Heart left ventricle (tissue), 16 donors: ENCODE measurements at regions not wholly inside any gene's neighbourhood (a gene's known extent, or its start where the extent isn't known, plus 50 kb on each side); places are given as distances from the start of the nearest gene placed in this dataset.

Source experiments
- ATAC-seq, 4 donors: fragments of 200-7000 bp; cut with Tn5 transposase; one replicate each; pipeline ENCODE4 v1.9.1; 2020 to 2022; ENCODE audit warnings: moderate library complexity in 4 of 4, mild to moderate bottlenecking in 3 of 4, moderate number of reproducible peaks in 1 of 4
- DNase-seq, 5 donors: peaks; one replicate each; pipeline ENCODE4 v3.0.0-alpha.2; 2020
- H3K27ac ChIP-seq, 12 donors: fragments of 200-600 bp; sonication (generic) in 4 of 12; one replicate each; pipeline versions ENCODE4 v1.5.0 to v1.8.0; 2016 to 2022; ENCODE audit warnings: mild to moderate bottlenecking in 2 of 12
- H3K27me3 ChIP-seq, 9 donors: fragments of 200-600 bp; sonication (generic) in 2 of 9; one replicate each; pipeline versions ENCODE4 v1.5.1 to v1.8.0; 2016 to 2022; ENCODE audit warnings: mild to moderate bottlenecking in 3 of 9
- H3K36me3 ChIP-seq, 9 donors: fragments of 200-600 bp; sonication (generic) in 2 of 9; one replicate each; pipeline versions ENCODE4 v1.5.0 to v1.8.0; 2018 to 2022; ENCODE audit warnings: mild to moderate bottlenecking in 2 of 9
- H3K4me1 ChIP-seq, 12 donors: fragments of 200-600 bp; sonication (generic) in 4 of 12; one replicate each; pipeline versions ENCODE4 v1.5.0 to v1.8.0; 2016 to 2022; ENCODE audit warnings: mild to moderate bottlenecking in 3 of 12
- H3K4me3 ChIP-seq, 12 donors: fragments of 200-600 bp; sonication (generic) in 4 of 12; one replicate each; pipeline versions ENCODE4 v1.5.0 to v1.8.0; 2017 to 2022; ENCODE audit warnings: mild to moderate bottlenecking in 9 of 12, moderate library complexity in 4 of 12
- H3K9me3 ChIP-seq, 12 donors: fragments of 200-600 bp; sonication (generic) in 4 of 12; one replicate each; pipeline versions ENCODE4 v1.5.0 to v1.8.0; 2016 to 2022; ENCODE audit warnings: mild to moderate bottlenecking in 1 of 12
- POLR2A ChIP-seq, 2 donors: fragments of 450-650 bp; IDR thresholded peaks; one replicate each; pipeline ENCODE4 v1.6.1; 2017; ENCODE audit warnings: antibody characterized with exemption in 2 of 2, mild to moderate bottlenecking in 2 of 2, moderate library complexity in 2 of 2
- WGBS, 4 donors: extraction: QIAGEN DNeasy Blood & Tissue Kit in 2 of 4; methylation state at CpG; one replicate each; pipeline versions ENCODE4 v1.1.5 to v1.1.7; 2013 to 2018; 5-methylcytosine and 5-hydroxymethylcytosine counted together
- intact Hi-C, 10 donors: fragments of 100-400 bp; cut with DNase I; formaldehyde crosslinking; loops; one replicate each; pipeline versions ENCODE4 v1.11.1 to v1.14.2; 2022
- TF ChIP-seq, protein P1 (sequence below), 12 donors: fragments of 200-600 bp; sonication (generic) in 4 of 12; IDR thresholded peaks; one replicate each; pipeline versions ENCODE4 v1.5.0 to v1.8.0; 2018 to 2022; ENCODE audit warnings: antibody characterized with exemption in 12 of 12, mild to moderate bottlenecking in 5 of 12
- donor health status: ischemic (EF 13 %, LVEDD 7.1; RV severe dilation, severe dysfunction).
- donor health status: healthy with polysubstance abuse.
- donor health status: DM: no; HTN: yes; CAD: no.
- donor health status: DM: no; HTN: no; CAD: no.
- donor health status: ischemic (EF 25% LVEDD 6.9; RV normal size, moderate dysfunction).
- donor health status: ischemic (EF 25% LVEDD 5.7; RV mildly dilated, moderate dysfunction).
- donor health status: healthy.
- donor health status: DM: yes; HTN: yes; CAD: no.
- donor health status: ischemic (EF 35%, LVEDD 5.7; RV mildly dilated, moderate dysfunction).
- donor health status: nonischemic (EF 11% LVEDD 7.7; RV severe dilation, severe dysfunction).
- donor health status: DM: yes; HTN: yes; CAD: no.
- donor health status: PGD.
- donor health status: ischemic (EF 29% LVEDD 5.4; RV normal size, mild dysfunction).
- donor health status: nonischemic (EF 23%, LVEDD 6.1; RV moderate dilation, normal function).

DNA sequence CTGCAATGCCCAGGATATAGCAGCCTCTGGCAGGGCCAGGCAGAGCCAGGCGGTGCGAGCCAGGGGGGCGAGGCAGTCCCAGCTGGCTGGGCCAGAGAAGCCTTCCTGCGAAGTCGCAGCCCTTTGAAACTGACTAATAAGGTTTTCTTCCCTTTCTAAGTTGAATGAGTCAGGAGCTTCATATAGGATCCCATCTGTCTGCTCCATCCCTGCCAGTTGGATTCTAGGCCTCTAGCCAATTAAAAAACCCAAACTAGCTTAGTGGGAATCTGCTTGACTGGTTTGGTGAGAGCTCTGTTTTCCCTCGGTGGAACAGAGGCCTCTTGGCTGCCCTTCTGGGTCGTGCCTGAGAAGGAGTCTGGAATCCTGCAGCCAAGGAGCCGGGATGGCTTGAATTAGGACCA, 70.1 kb upstream of the RAPGEF1 start:
- no peak for ATAC-seq
- Histone ChIP-seq H3K36me3 (no peaks in the 10 kb centered on the region), H3K9me3 (no peaks in the 10 kb centered on the region), H3K27me3 (peaks cover 0 to 67% (median 28%) of the 10 kb centered on the region in 9 donors), H3K4me3 (no peak overlapping the region), H3K27ac (no peak overlapping the region), H3K4me1 (peaks cover 0 to 6% (median 0%) of the 10 kb centered on the region in 12 donors)
- no peak for TF ChIP-seq POLR2A (IDR thresholded peaks at IDR 0.05)
- TF ChIP-seq, protein P1, sequence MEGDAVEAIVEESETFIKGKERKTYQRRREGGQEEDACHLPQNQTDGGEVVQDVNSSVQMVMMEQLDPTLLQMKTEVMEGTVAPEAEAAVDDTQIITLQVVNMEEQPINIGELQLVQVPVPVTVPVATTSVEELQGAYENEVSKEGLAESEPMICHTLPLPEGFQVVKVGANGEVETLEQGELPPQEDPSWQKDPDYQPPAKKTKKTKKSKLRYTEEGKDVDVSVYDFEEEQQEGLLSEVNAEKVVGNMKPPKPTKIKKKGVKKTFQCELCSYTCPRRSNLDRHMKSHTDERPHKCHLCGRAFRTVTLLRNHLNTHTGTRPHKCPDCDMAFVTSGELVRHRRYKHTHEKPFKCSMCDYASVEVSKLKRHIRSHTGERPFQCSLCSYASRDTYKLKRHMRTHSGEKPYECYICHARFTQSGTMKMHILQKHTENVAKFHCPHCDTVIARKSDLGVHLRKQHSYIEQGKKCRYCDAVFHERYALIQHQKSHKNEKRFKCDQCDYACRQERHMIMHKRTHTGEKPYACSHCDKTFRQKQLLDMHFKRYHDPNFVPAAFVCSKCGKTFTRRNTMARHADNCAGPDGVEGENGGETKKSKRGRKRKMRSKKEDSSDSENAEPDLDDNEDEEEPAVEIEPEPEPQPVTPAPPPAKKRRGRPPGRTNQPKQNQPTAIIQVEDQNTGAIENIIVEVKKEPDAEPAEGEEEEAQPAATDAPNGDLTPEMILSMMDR (IDR thresholded peaks at IDR 0.05), result no peak
- WGBS, 4 donors, result 61 to 68% (median 65%) methylated on average over 8 of the region's 8 CpGs
- intact Hi-C loops, result no loop called here
- DNase-seq, result no peak

DNA sequence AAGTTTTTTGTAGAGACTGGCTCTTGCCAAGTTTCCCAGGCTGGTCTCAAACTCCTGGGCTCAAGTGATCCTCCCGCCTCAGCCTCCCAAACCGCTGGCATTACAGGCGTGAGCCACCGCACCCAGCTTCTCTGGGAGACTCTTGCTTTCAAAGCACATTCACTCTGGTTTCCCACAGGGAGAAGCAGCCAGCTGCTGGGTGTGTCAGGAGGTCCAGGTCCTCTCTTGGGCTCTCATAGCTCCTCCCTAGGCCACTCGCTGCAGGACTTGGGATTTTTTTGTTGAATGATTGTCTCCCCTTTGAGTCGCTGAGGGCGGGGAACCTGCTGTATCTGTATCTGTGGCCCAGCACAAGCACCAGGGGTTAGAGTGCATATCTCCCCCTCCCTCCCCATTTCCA, 68.4 kb upstream of the RAPGEF1 start:
- intact Hi-C loops, result no loop called here
- ATAC-seq (no peak), DNase-seq (no peak)
- Histone ChIP-seq H3K27me3 (peaks cover 0 to 66% (median 25%) of the 10 kb centered on the region in 9 donors), H3K27ac (no peak overlapping the region), H3K4me1 (peaks cover 0 to 6% (median 0%) of the 10 kb centered on the region in 12 donors), H3K36me3 (no peaks in the 10 kb centered on the region), H3K9me3 (no peaks in the 10 kb centered on the region), H3K4me3 (no peak overlapping the region)
- 70 to 86% (median 74%) methylated on average over 7 of the region's 7 CpGs for WGBS, 4 donors
- no peak for TF ChIP-seq POLR2A (IDR thresholded peaks at IDR 0.05)
- TF ChIP-seq, protein P1 (IDR thresholded peaks at IDR 0.05), result no peak

DNA sequence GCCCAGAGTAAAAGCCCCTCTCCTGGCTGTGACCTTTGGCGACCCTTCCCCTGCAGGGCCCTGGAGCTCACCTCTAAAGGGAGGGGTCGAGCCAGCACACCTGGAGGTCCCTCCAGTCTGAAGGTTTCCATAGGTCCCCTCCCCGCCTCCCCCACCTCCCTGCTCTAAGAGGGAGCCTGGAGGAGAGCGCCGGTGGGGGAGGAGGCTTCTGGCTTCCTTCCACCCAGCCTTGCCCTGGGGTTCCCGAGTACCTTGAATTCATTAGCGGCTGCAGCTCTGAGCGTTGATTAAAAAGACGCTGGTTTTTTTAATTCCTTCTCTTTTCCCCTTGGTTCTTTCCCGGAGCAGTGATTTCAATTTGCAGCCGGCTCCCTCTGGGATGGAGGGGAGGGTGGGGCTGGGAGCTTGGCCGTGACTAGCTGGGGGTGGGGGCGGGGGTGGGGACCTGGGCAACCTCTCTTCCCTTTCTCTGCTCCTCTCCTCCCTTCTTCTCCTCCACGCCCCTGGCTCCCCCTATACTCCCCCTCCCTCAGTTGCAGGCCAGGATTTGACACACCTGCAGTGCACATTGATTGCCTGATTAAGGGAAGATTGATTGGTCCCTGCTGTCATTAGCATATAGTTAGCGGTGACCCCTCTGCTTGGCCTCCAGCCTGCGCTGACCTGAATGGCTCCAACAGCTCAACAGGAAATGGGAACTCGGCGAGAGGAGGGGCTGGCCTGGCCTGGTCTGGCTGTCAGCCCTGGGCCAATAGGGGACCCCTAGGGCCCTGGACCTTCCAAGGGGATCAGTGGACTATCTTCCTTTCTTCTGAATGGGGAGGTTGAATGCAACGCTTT, 67.5 kb upstream of the RAPGEF1 start:
- intact Hi-C loops, result no loop called here
- no peak overlapping the region for H3K27ac ChIP-seq
- H3K36me3 ChIP-seq, result no peaks in the 10 kb centered on the region
- no peak for TF ChIP-seq POLR2A (IDR thresholded peaks at IDR 0.05)
- TF ChIP-seq, protein P1 (IDR thresholded peaks at IDR 0.05), result no peak
- H3K27me3 ChIP-seq, result peaks cover 0 to 64% (median 17%) of the 10 kb centered on the region in 9 donors
- ATAC-seq (no peak), DNase-seq (no peak)
- peaks cover 0 to 6% (median 0%) of the 10 kb centered on the region in 12 donors for H3K4me1 ChIP-seq
- no peaks in the 10 kb centered on the region for H3K9me3 ChIP-seq
- WGBS, 4 donors, result 11 to 16% (median 12%) methylated on average over 18 to 19 of the region's 19 CpGs
- H3K4me3 ChIP-seq, result no peak overlapping the region

DNA sequence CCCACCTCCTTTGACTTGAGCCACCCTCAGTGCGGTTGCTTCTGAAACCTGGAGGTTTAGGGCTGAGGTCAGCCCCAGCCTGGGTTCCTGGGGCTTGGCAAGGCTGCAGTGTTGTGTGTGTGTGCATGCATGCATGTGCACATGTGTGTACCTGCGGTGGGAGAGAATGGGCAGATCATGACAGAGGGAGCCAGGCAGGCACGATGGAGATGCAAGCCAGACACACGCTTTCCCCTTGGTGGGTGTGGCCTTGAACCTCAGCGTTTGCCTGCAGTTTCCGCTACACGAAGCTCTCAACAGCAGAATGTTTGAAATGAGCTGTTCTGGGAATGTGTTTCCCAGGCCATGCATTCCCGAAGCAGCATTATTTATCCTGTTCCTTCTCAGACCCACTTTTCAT, 65.9 kb upstream of the RAPGEF1 start:
- DNase-seq (no peak), ATAC-seq (no peak)
- Histone ChIP-seq H3K27ac (no peak overlapping the region), H3K27me3 (peaks cover 0 to 61% (median 17%) of the 10 kb centered on the region in 9 donors), H3K4me1 (peaks cover 0 to 6% (median 0%) of the 10 kb centered on the region in 12 donors), H3K4me3 (no peak overlapping the region), H3K36me3 (no peaks in the 10 kb centered on the region), H3K9me3 (no peaks in the 10 kb centered on the region)
- TF ChIP-seq, protein P1 (IDR thresholded peaks at IDR 0.05), result no peak
- TF ChIP-seq POLR2A (IDR thresholded peaks at IDR 0.05), result no peak
- intact Hi-C loops, result no loop called here
- 51 to 64% (median 57%) methylated on average over 8 of the region's 8 CpGs for WGBS, 4 donors
